Lung (tissue), 11 donors: ENCODE measurements at regions not wholly inside any gene's neighbourhood (a gene's known extent, or its start where the extent isn't known, plus 50 kb on each side); places are given as distances from the start of the nearest gene placed in this dataset.

Experiments
- ATAC-seq: fragments of 200-7000 bp; cut with Tn5 transposase; one replicate; pipeline ENCODE4 v1.9.1; 2020; ENCODE audit warnings: moderate number of reproducible peaks; ENCODE audit not compliant: insufficient read depth, low FRiP score
- DNase-seq, 3 donors: peaks; one replicate each; pipeline ENCODE4 v3.0.0-alpha.2; 2013 to 2017
- H3K27ac ChIP-seq, 2 donors: one replicate each; pipeline ENCODE4 v1.5.1; 2013; ENCODE audit warnings: mild to moderate bottlenecking in 2 of 2, moderate library complexity in 2 of 2, control low read depth in 1 of 2, inconsistent platforms in 1 of 2, low read depth in 1 of 2, low read length in 1 of 2
- H3K27me3 ChIP-seq, 3 donors: one replicate each; pipeline ENCODE4 v1.5.1; 2013; ENCODE audit warnings: low read length in 2 of 3; ENCODE audit not compliant: control insufficient read depth in 3 of 3, insufficient read depth in 3 of 3
- H3K36me3 ChIP-seq, 4 donors: one replicate each; pipeline ENCODE4 v1.5.1; 2013; ENCODE audit warnings: low read length in 4 of 4, mild to moderate bottlenecking in 1 of 4, moderate library complexity in 1 of 4; ENCODE audit not compliant: control insufficient read depth in 4 of 4, insufficient read depth in 4 of 4
- H3K4me1 ChIP-seq, 5 donors: one replicate each; pipeline ENCODE4 v1.5.1; 2013; ENCODE audit warnings: low read length in 5 of 5, mild to moderate bottlenecking in 2 of 5, moderate library complexity in 1 of 5; ENCODE audit not compliant: control insufficient read depth in 5 of 5, insufficient read depth in 5 of 5
- H3K4me3 ChIP-seq: one replicate; pipeline ENCODE4 v1.5.1; 2013; ENCODE audit warnings: mild to moderate bottlenecking, control low read depth, moderate library complexity
- H3K9ac ChIP-seq, 2 donors: one replicate each; pipeline ENCODE4 v1.5.1; 2013; ENCODE audit warnings: low read length in 2 of 2, control low read depth in 1 of 2; ENCODE audit not compliant: insufficient read depth in 1 of 2
- H3K9me3 ChIP-seq, 4 donors: one replicate each; pipeline ENCODE4 v1.5.1; 2013; ENCODE audit warnings: low read length in 3 of 4, mild to moderate bottlenecking in 1 of 4, moderate library complexity in 1 of 4; ENCODE audit not compliant: control insufficient read depth in 4 of 4, insufficient read depth in 3 of 4
- WGBS, 2 donors: extraction: QIAGEN DNeasy Blood & Tissue Kit; methylation state at CpG; one replicate each; pipeline ENCODE4 v1.1.7; 2013; 5-methylcytosine and 5-hydroxymethylcytosine counted together
- TF ChIP-seq, protein P1 (sequence below): IDR thresholded peaks from 2 replicates; pipeline ENCODE4 v1.5.1; 2012; ENCODE audit warnings: mild to moderate bottlenecking; ENCODE audit errors: control extremely low read depth, extremely low read depth
- donor health status: control.
- donor health status: control.
- donor health status: Bipolar disorder and iron deficiency.
- donor health status: healthy.
- donor health status: DM: yes; HTN: yes; CAD: no.

DNA sequence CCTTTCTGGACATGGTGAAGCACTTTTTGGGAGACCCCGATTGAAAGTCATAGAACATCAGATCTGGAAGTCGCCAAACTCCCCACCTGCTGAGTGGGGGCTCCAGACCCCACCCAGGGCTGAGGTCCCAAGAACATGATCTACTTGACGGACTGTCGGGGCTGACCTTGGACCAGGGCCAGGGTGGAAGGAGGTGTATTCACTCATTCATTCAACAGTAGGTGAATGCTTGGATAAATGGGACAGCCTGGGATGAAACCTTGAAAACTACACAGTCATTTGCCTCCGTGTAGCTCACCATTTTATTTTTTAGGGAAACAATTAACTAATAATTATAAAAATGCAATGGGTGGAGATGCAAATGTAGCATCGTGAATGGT, 629.0 kb downstream of the BRD1 start:
- no peak for DNase-seq
- TF ChIP-seq, protein P1, sequence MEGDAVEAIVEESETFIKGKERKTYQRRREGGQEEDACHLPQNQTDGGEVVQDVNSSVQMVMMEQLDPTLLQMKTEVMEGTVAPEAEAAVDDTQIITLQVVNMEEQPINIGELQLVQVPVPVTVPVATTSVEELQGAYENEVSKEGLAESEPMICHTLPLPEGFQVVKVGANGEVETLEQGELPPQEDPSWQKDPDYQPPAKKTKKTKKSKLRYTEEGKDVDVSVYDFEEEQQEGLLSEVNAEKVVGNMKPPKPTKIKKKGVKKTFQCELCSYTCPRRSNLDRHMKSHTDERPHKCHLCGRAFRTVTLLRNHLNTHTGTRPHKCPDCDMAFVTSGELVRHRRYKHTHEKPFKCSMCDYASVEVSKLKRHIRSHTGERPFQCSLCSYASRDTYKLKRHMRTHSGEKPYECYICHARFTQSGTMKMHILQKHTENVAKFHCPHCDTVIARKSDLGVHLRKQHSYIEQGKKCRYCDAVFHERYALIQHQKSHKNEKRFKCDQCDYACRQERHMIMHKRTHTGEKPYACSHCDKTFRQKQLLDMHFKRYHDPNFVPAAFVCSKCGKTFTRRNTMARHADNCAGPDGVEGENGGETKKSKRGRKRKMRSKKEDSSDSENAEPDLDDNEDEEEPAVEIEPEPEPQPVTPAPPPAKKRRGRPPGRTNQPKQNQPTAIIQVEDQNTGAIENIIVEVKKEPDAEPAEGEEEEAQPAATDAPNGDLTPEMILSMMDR = no peak

DNA sequence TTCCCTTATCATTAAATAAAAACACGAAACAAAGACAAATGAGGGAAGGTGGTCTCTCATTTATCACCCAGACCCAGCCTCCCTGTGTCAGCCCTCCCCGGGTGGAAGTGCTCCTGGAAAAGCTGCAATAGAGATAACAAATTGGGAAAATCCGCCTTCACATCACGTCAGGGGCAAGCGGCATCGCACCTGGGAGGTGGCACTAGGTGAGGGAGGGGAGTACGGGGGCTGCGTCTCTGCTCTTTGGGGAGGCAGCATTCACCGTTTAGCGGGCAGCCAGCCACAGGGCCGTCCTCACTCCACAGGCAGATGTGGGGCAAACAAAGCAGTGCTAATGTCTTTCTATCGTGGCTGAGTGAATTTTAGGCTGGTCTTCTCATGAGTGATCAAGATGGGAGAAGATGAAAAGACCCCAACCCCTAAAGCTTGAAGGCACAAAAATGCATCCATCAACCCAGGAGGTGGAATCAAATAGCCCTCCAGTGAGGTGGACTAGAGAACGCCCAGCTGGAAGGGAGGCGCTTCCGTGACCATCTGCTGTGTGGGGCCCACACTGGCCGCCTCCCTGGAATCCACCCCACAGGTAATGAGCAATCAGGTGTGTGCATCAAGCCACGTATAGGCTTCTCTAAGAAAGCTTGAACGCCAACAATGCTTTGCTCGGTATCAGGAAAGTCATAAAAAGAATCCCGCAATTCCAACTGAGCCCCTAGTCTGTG, 629.5 kb downstream of the BRD1 start:
- H3K36me3 ChIP-seq = no peaks in the 10 kb centered on the region
- H3K27me3 ChIP-seq = peaks cover 0 to 19% (median 12%) of the 10 kb centered on the region in 3 donors
- H3K4me1 ChIP-seq = no peaks in the 10 kb centered on the region
- ATAC-seq (no peak), DNase-seq (no peak)
- WGBS, 2 donors = 53 to 65% methylated on average over 20 of the region's 20 CpGs
- no peak overlapping the region for H3K9ac ChIP-seq
- TF ChIP-seq, protein P1 = no peak
- no peak overlapping the region for H3K27ac ChIP-seq
- H3K9me3 ChIP-seq = no peaks in the 10 kb centered on the region
- no peak overlapping the region for H3K4me3 ChIP-seq

More for the DNA sequence above, 629.0 kb downstream of the BRD1 start:
- H3K4me1 ChIP-seq = no peaks in the 10 kb centered on the region
- no peak overlapping the region for H3K9ac ChIP-seq
- no peaks in the 10 kb centered on the region for H3K9me3 ChIP-seq
- peaks cover 0 to 19% (median 12%) of the 10 kb centered on the region in 3 donors for H3K27me3 ChIP-seq
- no peak overlapping the region for H3K27ac ChIP-seq
- H3K4me3 ChIP-seq = no peak overlapping the region
- ATAC-seq = no peak
- no peaks in the 10 kb centered on the region for H3K36me3 ChIP-seq
- 89 to 91% methylated on average over 6 of the region's 6 CpGs for WGBS, 2 donors

DNA sequence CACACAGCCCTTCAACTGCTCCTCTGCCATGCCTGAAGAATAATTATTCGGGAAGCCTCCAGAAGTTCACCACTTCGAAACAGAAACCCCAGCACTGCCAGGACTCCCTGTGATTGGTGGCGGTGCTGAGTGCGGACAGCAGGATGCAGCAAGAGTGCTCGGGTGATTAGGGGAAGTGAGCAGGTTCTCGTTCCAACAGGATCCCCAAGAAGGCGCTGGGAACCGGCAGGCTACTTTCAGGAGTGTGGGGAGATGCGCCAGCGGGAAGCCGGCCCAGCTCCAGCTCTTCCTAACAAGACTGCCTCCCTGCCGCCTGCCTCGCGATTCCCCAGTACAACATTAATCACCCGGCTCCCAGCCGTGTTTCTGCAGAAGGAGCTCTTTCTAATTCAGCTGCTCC, 630.2 kb downstream of the BRD1 start:
- ATAC-seq (no peak), DNase-seq (peak in 1 of 3 donors; percentile 13)
- Histone ChIP-seq H3K36me3 (no peaks in the 10 kb centered on the region), H3K9ac (no peak overlapping the region), H3K4me3 (no peak overlapping the region), H3K27ac (no peak overlapping the region), H3K27me3 (peaks cover 0 to 19% (median 12%) of the 10 kb centered on the region in 3 donors), H3K9me3 (no peaks in the 10 kb centered on the region), H3K4me1 (no peaks in the 10 kb centered on the region)
- 4 to 9% methylated on average over 16 of the region's 16 CpGs for WGBS, 2 donors
- TF ChIP-seq, protein P1 = no peak

DNA sequence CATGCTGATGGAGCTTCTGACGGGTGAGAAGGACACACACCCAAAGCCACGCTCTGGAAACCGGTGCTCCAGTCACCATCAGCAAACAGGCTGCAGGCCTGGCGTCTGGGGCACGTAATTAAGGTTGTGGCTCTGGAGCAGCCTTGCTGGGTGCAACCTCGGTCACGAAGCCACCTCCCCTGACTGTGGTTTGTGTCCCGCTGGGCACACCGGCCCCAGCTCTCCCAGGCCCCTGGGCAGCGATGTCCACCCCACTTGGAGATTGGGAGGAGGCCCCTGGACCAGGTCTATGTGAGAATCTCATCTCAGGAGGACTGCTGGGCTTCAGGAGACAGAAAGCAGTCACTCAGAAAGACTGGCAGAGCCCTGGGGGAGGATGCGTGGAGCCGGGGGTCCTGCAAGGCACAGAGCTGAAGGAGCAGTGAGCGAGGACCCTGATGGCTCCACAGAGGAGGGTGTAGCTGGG, 631.6 kb downstream of the BRD1 start:
- TF ChIP-seq, protein P1 = no peak
- H3K4me1 ChIP-seq = no peaks in the 10 kb centered on the region
- whole genome bisulfite sequencing, 2 donors = 86 to 94% methylated on average over 13 of the region's 13 CpGs
- ATAC-seq = no peak
- no peak overlapping the region for H3K27ac ChIP-seq
- DNase-seq = no peak
- no peaks in the 10 kb centered on the region for H3K36me3 ChIP-seq
- peaks cover 0 to 19% (median 12%) of the 10 kb centered on the region in 3 donors for H3K27me3 ChIP-seq
- H3K9me3 ChIP-seq = no peaks in the 10 kb centered on the region
- no peak overlapping the region for H3K9ac ChIP-seq
- no peak overlapping the region for H3K4me3 ChIP-seq
